ENCODE measurements at regions not wholly inside any gene's neighbourhood (a gene's known extent, or its start where the extent isn't known, plus 50 kb on each side); places are given as distances from the start of the nearest gene placed in this dataset.

DNA sequence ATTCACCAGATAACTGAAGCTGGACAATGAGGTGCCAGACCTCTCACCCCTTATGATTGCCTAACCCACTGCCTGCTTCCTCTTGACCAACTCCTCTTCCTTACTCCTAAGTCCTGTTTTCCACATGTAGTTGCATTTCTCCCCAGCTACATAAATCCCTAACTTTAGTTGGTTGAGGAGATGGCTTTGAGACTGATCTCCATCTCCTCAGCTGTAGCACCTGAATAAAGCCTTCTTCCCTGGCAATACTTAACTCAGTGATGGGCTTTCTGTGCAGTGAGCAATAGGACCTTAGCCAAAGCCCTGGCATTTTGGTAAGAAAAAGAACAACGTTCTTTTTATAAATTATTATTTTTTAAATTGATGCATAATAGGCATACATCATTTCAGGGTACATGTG, 691.1 kb downstream of the MATN1 start:
- Histone ChIP-seq H3K9ac (ENCODE audit: low read length) (no peak overlapping the region), H3K27ac (ENCODE audit: low read depth, low read length) (no peak overlapping the region), H3K4me1 (ENCODE audit: insufficient read depth, low read length) (no peaks in the 10 kb centered on the region), H3K9me3 (ENCODE audit: low read length) (no peaks in the 10 kb centered on the region), H3K27me3 (ENCODE audit: control insufficient read depth in 1 of 2, insufficient read depth in 2 of 2, low read length in 2 of 2) (peaks cover 0 to 5% of the 10 kb centered on the region in 2 donors), H3K4me3 (ENCODE audit: low read depth in 1 of 2, low read length in 2 of 2) (no peak overlapping the region), H3K36me3 (ENCODE audit: insufficient read depth, low read length) (no peaks in the 10 kb centered on the region)

DNA sequence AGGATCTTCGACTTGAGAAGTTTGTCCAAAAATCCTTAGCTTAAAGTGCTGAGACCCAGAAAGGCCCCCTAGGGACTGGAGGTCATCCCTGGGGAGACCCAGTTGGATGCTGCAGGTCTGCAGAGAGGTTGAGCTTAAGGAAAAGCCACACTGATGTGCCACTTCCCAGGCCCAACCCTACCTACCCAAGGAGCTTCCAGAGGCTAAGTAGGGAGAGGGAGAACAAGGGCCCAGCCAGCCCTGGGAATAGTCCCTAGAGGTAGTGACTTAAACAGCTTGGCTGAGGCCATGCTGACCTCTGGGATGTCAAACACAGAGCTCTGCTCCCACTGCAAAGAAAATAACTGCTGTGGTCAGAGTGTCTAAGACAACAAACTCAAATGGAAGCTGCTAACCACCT, 693.7 kb downstream of the MATN1 start:
- Histone ChIP-seq H3K27ac (ENCODE audit: low read depth, low read length) (no peak overlapping the region), H3K4me3 (ENCODE audit: low read depth in 1 of 2, low read length in 2 of 2) (no peak overlapping the region), H3K9ac (ENCODE audit: low read length) (no peak overlapping the region), H3K27me3 (ENCODE audit: control insufficient read depth in 1 of 2, insufficient read depth in 2 of 2, low read length in 2 of 2) (no peaks in the 10 kb centered on the region), H3K9me3 (ENCODE audit: low read length) (no peaks in the 10 kb centered on the region), H3K36me3 (ENCODE audit: insufficient read depth, low read length) (no peaks in the 10 kb centered on the region), H3K4me1 (ENCODE audit: insufficient read depth, low read length) (no peaks in the 10 kb centered on the region)

GRCh38 chr1:30028939-30029338, 694.4 kb downstream of the MATN1 start:
- no peak overlapping the region for H3K4me3 ChIP-seq (ENCODE audit: low read depth in 1 of 2, low read length in 2 of 2)
- H3K27me3 ChIP-seq (ENCODE audit: control insufficient read depth in 1 of 2, insufficient read depth in 2 of 2, low read length in 2 of 2), result peaks cover 0 to 6% of the 10 kb centered on the region in 2 donors
- no peak overlapping the region for H3K9ac ChIP-seq (ENCODE audit: low read length)
- no peaks in the 10 kb centered on the region for H3K36me3 ChIP-seq (ENCODE audit: insufficient read depth, low read length)
- H3K4me1 ChIP-seq (ENCODE audit: insufficient read depth, low read length), result no peaks in the 10 kb centered on the region
- H3K9me3 ChIP-seq (ENCODE audit: low read length), result no peaks in the 10 kb centered on the region
- no peak overlapping the region for H3K27ac ChIP-seq (ENCODE audit: low read depth, low read length)

DNA sequence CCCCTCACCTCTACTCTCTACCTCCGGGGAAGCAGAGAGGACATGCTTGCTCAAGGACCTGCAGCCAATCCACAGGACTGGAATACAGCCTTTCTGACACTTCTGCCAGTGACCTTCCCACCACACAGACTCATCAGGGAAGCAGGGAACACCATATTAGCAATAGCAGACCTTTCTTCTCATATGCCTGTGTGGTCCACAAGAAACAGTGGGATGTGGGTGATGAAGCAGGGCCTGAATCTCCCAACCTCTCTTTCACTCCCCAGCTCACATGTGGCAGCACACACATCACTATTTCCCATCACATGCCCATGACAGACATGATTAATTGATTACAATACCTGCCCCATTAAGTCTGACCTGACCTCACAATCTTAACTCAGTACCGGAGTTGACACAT, 695.1 kb downstream of the MATN1 start:
- Histone ChIP-seq H3K9me3 (ENCODE audit: low read length) (no peaks in the 10 kb centered on the region), H3K4me3 (ENCODE audit: low read depth in 1 of 2, low read length in 2 of 2) (no peak overlapping the region)

DNA sequence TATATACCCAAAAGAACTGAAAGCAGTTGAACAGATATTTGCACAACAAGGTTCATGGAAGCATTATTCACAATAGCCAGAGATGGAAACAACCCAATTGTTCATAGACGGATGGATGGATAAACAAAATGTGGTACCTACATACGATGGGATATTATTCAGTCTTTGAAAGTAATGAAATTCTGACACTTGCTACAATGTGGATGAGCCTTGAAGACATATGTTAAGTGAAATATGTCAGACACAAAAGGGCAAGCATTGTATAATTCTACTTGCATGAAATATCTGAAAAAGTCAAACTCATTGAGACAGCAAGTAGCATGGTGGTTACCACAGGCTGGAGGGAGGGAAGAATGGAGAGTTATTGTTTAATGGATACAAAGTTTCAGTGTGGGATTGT, 696.1 kb downstream of the MATN1 start:
- H3K4me1 ChIP-seq (ENCODE audit: insufficient read depth, low read length), result no peaks in the 10 kb centered on the region
- H3K9ac ChIP-seq (ENCODE audit: low read length), result no peak overlapping the region
- no peaks in the 10 kb centered on the region for H3K9me3 ChIP-seq (ENCODE audit: low read length)
- no peak overlapping the region for H3K4me3 ChIP-seq (ENCODE audit: low read depth in 1 of 2, low read length in 2 of 2)
- H3K36me3 ChIP-seq (ENCODE audit: insufficient read depth, low read length), result no peaks in the 10 kb centered on the region
- peaks cover 0 to 6% of the 10 kb centered on the region in 2 donors for H3K27me3 ChIP-seq (ENCODE audit: control insufficient read depth in 1 of 2, insufficient read depth in 2 of 2, low read length in 2 of 2)
- H3K27ac ChIP-seq (ENCODE audit: low read depth, low read length), result no peak overlapping the region

More for the DNA sequence above, 695.1 kb downstream of the MATN1 start:
- Histone ChIP-seq H3K4me1 (ENCODE audit: insufficient read depth, low read length) (no peaks in the 10 kb centered on the region), H3K36me3 (ENCODE audit: insufficient read depth, low read length) (no peaks in the 10 kb centered on the region), H3K27me3 (ENCODE audit: control insufficient read depth in 1 of 2, insufficient read depth in 2 of 2, low read length in 2 of 2) (peaks cover 0 to 6% of the 10 kb centered on the region in 2 donors), H3K27ac (ENCODE audit: low read depth, low read length) (no peak overlapping the region), H3K9ac (ENCODE audit: low read length) (no peak overlapping the region)

DNA sequence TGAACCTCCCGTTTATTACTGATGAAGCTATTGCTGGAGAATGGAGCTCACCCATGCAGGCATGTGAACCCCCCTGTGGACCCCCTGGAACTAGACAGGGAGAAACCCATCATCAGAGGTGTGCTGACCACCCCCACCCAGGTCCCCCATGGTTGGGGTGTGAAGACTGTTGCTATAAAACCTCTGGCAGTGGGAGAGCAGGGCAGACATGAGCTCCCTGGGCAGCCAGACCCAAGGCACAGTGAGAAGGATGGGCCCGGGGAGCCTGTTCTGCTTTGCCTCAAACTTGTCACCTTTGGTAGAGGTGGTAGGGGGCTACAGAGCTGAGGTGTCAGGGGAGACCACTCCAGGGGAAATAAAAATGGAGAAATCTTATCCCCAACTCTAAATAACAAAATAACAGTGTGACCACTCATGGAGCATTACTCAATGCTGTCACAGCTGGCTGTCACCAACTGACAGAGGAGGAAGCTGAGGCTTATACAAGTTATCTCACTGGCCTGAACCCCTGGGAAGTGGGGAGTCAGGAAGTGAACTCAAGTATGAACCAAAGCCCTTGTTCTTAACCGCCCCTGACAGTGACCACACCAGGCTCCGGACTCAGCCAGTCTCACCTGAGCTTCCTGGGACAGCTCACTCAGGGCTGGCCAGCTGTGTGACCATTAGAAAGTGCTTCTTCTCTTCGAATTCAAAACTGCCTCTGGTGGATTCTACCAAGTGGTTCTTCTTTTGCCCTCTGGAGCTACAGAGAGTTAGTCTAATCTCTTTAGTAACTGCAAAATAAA, 698.8 kb downstream of the MATN1 start:
- no peak overlapping the region for H3K27ac ChIP-seq (ENCODE audit: low read depth, low read length)

GRCh38 chr1:30023339-30024022, 699.9 kb downstream of the MATN1 start:
- H3K4me3 ChIP-seq (ENCODE audit: low read depth in 1 of 2, low read length in 2 of 2), result no peak overlapping the region
- no peaks in the 10 kb centered on the region for H3K36me3 ChIP-seq (ENCODE audit: insufficient read depth, low read length)
- no peak overlapping the region for H3K9ac ChIP-seq (ENCODE audit: low read length)
- H3K27ac ChIP-seq (ENCODE audit: low read depth, low read length), result no peak overlapping the region
- H3K4me1 ChIP-seq (ENCODE audit: insufficient read depth, low read length), result no peaks in the 10 kb centered on the region
- peaks cover 0 to 6% of the 10 kb centered on the region in 2 donors for H3K27me3 ChIP-seq (ENCODE audit: control insufficient read depth in 1 of 2, insufficient read depth in 2 of 2, low read length in 2 of 2)
- H3K9me3 ChIP-seq (ENCODE audit: low read length), result peaks cover 4% of the 10 kb centered on the region

More for the DNA sequence above, 698.8 kb downstream of the MATN1 start:
- no peaks in the 10 kb centered on the region for H3K9me3 ChIP-seq (ENCODE audit: low read length)
- H3K27me3 ChIP-seq (ENCODE audit: control insufficient read depth in 1 of 2, insufficient read depth in 2 of 2, low read length in 2 of 2), result peaks cover 0 to 6% of the 10 kb centered on the region in 2 donors
- H3K4me1 ChIP-seq (ENCODE audit: insufficient read depth, low read length), result no peaks in the 10 kb centered on the region
- no peak overlapping the region for H3K4me3 ChIP-seq (ENCODE audit: low read depth in 1 of 2, low read length in 2 of 2)
- H3K9ac ChIP-seq (ENCODE audit: low read length), result no peak overlapping the region
- no peaks in the 10 kb centered on the region for H3K36me3 ChIP-seq (ENCODE audit: insufficient read depth, low read length)

DNA sequence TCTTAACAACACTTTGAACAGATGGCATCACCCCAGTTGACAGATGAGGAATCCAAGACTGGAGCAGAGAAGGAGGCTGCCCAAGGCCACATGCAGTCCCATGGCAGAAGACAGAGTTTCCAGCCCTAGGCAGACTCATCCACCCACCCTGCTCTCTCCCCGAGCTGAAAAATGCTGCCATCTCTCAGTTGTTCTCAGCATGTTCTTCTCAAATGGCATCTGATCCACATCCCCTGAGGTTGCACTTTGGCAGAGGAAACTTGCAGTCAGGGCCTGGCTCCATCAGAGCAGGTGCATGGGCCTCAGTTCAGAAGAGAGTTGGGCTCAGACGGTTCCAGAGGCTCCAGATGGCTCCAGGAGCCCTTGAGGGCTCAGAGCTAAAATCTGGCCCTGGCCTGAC, 709.4 kb downstream of the MATN1 start:
- Histone ChIP-seq H3K9me3 (ENCODE audit: low read length) (peaks cover 4% of the 10 kb centered on the region), H3K27ac (ENCODE audit: low read depth, low read length) (no peak overlapping the region), H3K4me3 (ENCODE audit: low read depth in 1 of 2, low read length in 2 of 2) (no peak overlapping the region), H3K27me3 (ENCODE audit: control insufficient read depth in 1 of 2, insufficient read depth in 2 of 2, low read length in 2 of 2) (no peaks in the 10 kb centered on the region), H3K36me3 (ENCODE audit: insufficient read depth, low read length) (no peaks in the 10 kb centered on the region), H3K4me1 (ENCODE audit: insufficient read depth, low read length) (no peaks in the 10 kb centered on the region), H3K9ac (ENCODE audit: low read length) (no peak overlapping the region)

DNA sequence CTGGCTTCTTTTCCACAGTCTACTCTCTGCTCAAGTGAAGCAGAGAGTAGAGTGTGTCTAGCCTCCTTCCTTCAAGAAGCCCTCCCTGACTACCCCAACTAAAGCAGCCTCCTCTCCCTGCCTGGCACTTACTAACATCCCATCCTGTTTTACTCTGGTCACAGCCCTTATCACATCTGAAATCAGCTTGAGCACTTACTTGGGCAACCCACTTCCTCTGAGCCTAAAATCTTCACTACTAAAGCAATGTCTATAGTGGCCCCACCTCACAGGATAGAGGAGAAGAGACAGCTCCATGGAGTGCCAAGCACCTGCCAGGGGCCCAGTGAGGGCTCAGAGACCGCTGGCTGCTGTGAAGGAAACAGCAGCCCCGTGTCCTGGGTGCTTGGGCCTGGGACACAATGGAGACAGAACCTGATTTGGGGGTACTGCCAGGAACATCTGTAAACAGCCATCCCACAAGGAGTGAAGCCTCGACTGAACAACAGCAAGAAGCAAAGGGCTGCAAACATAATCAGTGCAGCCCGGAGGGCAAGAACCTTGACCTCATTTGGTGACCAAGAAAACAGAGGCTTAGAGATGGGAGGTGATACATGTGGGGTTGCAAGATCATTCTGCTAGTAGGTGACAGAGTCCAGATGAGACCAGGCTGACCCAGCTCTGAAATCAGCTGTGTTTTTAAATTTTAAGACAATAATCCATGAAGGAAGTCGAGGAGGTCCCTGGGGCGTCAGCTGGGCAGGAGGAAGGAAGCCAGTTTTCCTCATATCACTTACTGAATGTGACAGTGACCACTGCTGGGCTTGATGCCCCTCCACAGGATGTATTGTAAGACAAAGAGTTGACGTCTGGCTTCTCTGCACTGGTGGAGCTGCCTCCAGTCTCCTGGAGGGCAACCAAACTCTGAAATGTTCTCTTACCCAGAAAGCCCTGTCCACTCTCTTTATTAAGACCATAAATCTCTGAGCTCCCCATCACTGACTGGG, 710.6 kb downstream of the MATN1 start:
- no peaks in the 10 kb centered on the region for H3K4me1 ChIP-seq (ENCODE audit: insufficient read depth, low read length)
- H3K9ac ChIP-seq (ENCODE audit: low read length), result no peak overlapping the region
- no peaks in the 10 kb centered on the region for H3K36me3 ChIP-seq (ENCODE audit: insufficient read depth, low read length)
- H3K27ac ChIP-seq (ENCODE audit: low read depth, low read length), result no peak overlapping the region
- peaks cover 0 to 5% of the 10 kb centered on the region in 2 donors for H3K27me3 ChIP-seq (ENCODE audit: control insufficient read depth in 1 of 2, insufficient read depth in 2 of 2, low read length in 2 of 2)
- no peak overlapping the region for H3K4me3 ChIP-seq (ENCODE audit: low read depth in 1 of 2, low read length in 2 of 2)
- no peaks in the 10 kb centered on the region for H3K9me3 ChIP-seq (ENCODE audit: low read length)

GRCh38 chr1:30011970-30012369, 711.4 kb downstream of the MATN1 start:
- Histone ChIP-seq H3K36me3 (ENCODE audit: insufficient read depth, low read length) (no peaks in the 10 kb centered on the region), H3K4me1 (ENCODE audit: insufficient read depth, low read length) (no peaks in the 10 kb centered on the region), H3K27ac (ENCODE audit: low read depth, low read length) (no peak overlapping the region), H3K9me3 (ENCODE audit: low read length) (no peaks in the 10 kb centered on the region), H3K27me3 (ENCODE audit: control insufficient read depth in 1 of 2, insufficient read depth in 2 of 2, low read length in 2 of 2) (peaks cover 0 to 5% of the 10 kb centered on the region in 2 donors), H3K9ac (ENCODE audit: low read length) (no peak overlapping the region), H3K4me3 (ENCODE audit: low read depth in 1 of 2, low read length in 2 of 2) (no peak overlapping the region)

- Histone ChIP-seq H3K4me3 (ENCODE audit: low read depth in 1 of 2, low read length in 2 of 2) (no peak overlapping the region), H3K27me3 (ENCODE audit: control insufficient read depth in 1 of 2, insufficient read depth in 2 of 2, low read length in 2 of 2) (peaks cover 0 to 5% of the 10 kb centered on the region in 2 donors), H3K36me3 (ENCODE audit: insufficient read depth, low read length) (no peaks in the 10 kb centered on the region), H3K27ac (ENCODE audit: low read depth, low read length) (no peak overlapping the region), H3K4me1 (ENCODE audit: insufficient read depth, low read length) (no peaks in the 10 kb centered on the region), H3K9me3 (ENCODE audit: low read length) (no peaks in the 10 kb centered on the region), H3K9ac (ENCODE audit: low read length) (no peak overlapping the region)
Observed at GRCh38 chr1:30010506-30011106, 712.8 kb downstream of the MATN1 start.

Measured in muscle layer of colon (tissue), 2 donors.